NCI-H146 (cell line): ENCODE measurements at regions not wholly inside any gene's neighbourhood (a gene's known extent, or its start where the extent isn't known, plus 50 kb on each side); places are given as distances from the start of the nearest gene placed in this dataset.
A peak's percentile ranks its signal among the peaks of the same experiment; 100 is the strongest.

Experiments used
- DNase-seq: peaks from one replicate; lab custom pipeline; 2025; lab: John Stamatoyannopoulos, UW

- DNase-seq: no peak
These were observed 154.5 kb downstream of the OAT start for GRCh38 chr10:124264271-124264670.

DNA sequence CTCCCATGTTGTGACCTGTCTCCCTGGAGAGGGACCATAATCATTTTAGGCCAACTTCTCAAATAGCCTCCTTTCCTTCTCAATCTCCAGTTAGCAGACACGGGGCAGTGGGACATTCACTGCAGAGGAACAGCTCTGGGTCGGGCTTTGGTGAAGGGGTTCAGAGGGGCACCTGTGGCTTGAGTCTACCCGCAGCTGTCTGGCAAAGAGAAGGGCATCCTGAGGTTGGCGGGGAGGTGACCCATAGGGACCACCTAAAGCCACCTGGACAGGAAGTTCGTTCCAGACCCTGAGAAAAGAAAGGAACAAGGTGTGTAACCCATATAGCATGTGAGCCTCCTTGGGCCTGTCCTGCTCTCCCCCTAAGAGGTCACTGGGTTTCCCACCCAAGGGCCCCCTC lies 155.0 kb downstream of the OAT start:
- no peak for DNase-seq

- no peak for DNase-seq
These were observed 155.8 kb downstream of the OAT start for GRCh38 chr10:124262971-124263370.

GRCh38 chr10:124262234-124262865 lies 156.4 kb downstream of the OAT start:
- no peak for DNase-seq

DNA sequence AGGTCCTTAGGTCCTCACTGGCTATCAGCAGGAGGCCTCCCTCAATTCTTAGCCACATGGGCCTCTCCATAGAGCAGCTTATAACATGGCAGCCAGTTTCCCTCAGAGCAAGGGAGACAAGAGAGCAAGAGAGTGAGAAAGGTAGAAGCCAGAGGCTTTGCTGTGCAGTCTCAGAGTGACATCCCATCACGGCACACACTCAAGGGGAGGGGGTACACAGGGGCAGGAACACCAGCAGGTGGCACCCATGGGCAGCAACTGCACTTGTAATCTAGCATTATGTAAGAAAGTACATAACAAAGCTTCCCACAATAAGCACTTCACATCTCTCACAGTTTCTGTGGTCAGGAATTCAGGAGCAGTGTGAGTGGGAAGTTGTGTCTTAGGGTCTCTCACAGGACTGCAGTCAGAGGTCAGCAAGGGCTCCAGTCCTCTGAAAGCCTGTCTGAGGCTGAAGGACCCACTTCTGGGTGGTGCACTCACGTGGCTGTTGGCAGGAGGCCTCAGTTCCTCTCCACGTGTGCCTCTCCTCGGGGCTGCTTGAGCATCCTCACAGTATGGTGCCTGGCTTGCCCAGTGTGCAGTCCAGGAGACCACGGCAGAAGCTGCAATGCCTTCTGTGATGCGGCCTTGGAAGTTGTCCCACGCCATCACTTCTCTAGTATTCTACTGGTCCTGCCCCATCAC lies 159.4 kb downstream of the OAT start:
- no peak for DNase-seq

- no peak for DNase-seq
These were observed 160.9 kb downstream of the OAT start for GRCh38 chr10:124257781-124258180.

GRCh38 chr10:124256151-124256550 lies 162.6 kb downstream of the OAT start:
- no peak for DNase-seq

DNA sequence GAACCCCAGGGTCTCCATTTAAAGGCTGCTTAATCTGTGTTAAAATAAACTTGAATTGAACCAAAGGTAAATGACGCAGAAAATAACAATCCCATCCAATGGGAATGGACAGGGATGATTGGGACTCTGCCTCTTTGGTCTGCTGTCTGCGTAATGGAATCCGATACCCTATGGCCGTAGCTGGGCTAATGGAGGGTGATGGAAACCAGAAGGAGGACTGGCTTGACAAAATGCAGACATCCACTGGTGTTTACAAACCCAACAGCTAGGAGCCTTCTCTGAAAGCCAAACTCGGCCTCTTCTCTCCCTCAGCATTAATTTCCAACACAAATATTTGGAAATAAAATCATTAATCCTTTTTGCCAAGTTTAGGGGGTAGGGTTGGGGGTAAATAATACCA lies 162.2 kb upstream of the CHST15 start:
- DNase-seq: no peak

DNA sequence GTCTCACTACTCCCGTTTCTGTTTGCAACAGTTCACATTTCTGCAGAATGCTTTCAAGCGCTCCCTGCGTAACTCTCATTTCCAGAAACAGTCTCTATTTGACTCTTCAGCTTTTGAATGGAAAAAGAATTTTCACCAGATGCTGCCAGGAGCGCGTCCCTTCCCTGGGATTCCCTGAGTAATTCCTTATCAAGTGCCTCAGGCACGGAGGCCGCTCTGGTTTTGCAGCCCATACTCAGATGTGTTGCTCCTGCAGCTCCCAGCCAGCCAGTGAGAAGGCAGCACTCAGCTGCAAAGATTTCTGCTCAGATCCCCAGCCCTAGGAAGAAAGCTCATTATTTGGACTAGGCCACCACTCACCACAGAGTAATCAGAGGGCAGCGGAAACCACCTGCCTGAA lies 161.1 kb upstream of the CHST15 start:
- no peak for DNase-seq

DNA sequence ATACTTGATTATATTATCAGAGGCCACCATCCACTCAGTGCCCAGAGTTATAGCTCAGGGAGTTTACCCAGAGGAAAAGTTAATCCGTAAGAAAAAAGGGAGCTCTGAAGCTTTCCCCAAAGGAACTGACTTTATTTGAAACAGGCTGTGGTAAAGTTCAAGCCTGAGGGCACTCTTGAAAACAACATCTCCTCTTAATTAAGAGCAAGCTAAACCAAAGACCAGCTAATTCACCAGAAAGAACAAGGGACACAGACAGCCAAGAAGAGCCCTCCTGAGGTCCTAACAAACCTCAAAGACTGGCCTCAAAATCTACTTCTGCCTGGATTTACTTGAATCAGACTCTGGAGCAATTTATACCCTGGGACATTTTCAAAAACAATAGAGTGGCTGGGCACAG lies 159.6 kb upstream of the CHST15 start:
- DNase-seq: no peak

DNA sequence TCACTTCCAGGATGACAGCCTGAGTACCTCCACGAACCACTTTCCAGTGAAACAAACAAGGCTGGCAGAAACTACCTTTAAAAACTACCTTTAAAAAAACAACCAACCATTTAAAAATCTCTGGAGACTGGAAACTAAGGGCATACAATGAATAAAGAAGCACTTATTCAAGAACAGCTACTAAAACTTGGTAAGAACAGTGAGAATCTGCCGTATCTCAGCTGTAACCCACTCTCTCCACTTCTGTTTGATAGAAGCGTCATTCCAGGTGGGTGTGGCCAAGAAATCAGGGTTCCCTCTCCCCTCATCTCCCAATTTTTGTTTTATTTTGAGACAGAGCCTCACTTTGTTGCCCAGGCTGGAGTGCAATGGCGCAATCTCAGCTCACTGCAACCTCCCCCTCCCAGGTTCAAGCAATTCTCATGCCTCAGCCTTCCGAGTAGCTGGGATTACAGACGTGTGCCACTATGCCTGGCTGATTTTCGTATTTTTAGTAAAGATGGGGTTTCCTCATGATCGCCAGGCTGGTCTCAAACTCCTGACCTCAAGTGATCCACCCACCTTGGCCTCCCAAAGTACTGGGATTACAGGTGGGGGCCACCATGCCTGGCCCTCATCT lies 158.8 kb upstream of the CHST15 start:
- DNase-seq: no peak

DNA sequence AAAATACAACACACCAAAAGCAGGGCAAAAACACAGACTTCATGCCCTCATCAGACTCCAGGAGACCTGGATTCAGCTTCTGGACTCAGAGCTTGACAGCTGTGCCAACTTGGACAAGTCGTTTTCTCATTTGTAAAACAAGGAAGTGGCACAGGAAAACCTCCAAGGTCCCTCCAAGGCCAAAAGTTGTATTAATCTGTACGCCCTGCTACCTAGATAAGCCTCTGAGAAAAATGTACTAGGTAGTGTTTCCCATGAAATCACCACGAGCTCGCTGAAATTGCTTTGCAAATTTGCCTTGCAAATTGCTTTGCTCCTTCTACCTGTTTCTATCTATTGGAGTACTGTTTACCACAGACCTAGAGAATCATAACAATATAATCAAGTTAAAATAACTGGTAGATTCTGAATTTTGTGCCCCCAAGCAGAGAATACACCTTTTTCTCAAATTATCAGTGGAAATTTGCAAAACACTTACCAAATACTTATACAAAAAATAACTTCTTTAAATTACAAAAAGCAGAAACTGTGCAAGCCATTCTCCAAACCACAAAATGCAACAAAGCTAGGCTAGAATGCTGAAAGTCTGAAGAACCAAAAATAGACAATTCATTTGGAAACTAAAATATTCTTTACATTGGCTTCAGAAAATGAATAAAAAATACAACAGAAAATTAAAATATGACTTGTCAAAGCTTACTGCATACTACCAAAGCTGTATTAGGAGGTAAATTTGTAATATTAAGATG lies 158.1 kb upstream of the CHST15 start:
- no peak for DNase-seq

DNA sequence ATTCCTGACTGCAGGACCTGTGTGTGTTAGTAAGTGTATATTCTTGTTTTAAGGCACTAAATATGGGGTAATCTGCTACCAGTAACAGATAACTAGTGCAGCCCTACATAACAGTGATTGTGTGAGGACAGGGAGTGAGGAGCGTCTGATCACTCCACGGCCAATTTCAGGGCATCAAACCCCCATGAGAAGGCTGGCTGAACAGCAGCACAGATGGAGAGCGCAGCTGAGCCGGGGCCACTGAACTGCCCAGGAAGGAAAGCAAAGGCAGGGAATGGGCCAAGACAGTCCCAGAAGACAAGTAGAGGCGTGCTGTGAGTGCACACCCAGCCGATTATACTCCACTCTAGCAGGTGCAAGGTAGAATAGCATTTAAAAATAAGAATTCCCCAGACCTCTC lies 157.1 kb upstream of the CHST15 start:
- peak; percentile 16 for DNase-seq

GRCh38 chr10:124249812-124250432 lies 156.5 kb upstream of the CHST15 start:
- no peak for DNase-seq

DNA sequence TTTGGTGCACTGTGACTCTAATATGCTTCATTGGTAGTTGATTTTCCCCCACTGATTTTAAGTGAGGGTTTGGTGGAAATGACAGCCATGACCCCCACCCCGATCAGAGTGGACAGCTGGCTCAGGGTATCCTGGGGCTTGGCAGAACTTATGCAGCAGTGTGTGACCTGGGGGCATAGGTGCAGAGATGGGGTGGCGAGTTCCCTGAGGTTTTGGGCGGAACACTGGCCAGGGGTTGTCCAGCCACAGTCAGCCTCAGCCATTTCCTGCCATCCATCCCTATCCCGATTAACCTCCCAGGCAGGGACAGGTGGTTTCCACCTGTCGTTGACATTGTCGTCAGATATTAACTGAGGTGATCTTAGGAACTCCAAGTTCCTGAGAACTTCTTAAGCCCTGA lies 155.8 kb upstream of the CHST15 start:
- no peak for DNase-seq

GRCh38 chr10:124248056-124249045 lies 155.0 kb upstream of the CHST15 start:
- no peak for DNase-seq

DNA sequence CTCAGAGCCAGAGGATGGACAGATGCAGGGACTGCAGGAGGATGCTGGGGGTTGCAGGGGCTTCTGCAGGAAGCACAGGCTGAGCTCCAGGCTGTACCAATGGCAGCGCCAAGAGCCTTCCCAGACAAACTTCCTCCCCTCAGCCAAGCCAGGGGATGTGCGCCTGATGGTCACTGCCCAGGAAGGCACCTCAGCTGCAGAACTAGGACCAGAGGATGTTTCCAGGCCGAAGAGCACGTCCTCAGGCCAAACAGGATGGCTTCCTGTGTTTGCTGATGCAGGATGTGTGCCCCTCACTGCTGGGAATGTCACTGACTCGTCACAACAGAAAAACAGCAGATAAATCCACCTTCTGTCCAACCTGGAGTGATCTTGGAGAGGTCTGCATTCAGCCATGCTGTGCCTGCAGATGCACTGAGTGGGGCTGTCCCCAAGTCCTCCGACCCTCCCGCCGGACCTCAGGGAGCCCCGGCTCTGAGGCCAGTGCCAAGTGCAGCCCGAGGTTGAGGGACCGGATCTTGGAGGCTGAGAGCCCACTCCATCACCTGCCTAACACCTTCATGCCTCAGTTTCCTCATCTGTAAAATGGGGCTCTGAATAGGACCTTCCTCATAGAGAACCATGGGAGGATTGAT lies 152.5 kb upstream of the CHST15 start:
- DNase-seq: no peak

- no peak for DNase-seq
These were observed 151.8 kb upstream of the CHST15 start for GRCh38 chr10:124245191-124245590.

GRCh38 chr10:124244256-124244877 lies 151.0 kb upstream of the CHST15 start:
- DNase-seq: no peak

DNA sequence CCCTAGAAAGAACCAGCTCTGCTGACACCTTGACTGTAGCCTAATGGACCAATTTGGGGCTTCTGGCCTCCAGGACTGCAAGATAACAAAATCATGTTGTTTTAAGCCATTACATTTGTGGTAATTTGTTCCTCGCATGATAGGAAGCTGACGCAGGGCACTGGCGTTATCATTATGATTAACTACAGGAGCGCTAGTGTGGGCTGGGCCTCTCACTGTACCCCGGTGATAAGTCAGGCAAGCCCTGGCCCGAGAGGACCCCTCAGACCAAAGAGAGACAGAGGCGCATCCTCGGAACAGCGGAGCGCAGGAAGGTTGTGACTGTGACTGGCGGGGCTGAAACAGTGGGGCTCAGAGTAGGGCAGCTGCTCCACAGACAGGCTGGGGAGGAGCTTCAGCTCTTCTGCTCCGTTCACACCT lies 150.3 kb upstream of the CHST15 start:
- no peak for DNase-seq
